ENCODE measurements at regions not wholly inside any gene's neighbourhood (a gene's known extent, or its start where the extent isn't known, plus 50 kb on each side); places are given as distances from the start of the nearest gene placed in this dataset.

DNA sequence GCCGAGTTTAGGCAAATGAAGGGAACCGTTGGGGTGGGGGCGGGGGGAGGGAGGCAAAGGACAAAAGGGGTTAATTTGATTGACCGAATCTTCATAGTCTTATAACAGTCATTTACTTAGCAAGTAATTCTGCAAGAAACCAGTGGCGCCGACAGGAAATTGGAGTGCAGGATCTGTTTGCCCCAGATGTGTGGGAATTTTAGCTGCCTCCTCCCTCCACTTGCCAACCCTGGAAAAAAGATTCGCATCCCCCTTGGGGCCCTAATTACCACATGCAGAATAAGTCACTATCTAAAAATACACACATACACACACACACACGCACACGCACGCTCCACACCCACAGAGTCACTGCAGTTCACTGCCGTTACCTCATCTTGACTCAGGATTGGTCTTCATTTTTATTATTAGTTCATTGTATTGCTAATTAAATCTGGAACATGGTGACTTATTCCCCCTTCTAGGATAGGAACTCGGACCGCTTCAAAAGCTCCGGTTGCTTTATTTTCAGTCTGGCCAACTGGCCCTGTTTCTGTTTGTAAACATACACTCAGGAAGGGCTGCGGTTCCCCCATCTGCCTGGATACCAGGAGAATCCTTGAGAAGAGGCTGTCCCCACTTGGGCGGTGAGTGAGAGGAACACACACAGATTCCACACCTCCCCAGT is 241.6 kb upstream of the SALL1 start:
- DNase-seq (ENCODE audit: low read depth in 2 of 2): peak; percentile 53 to 54

DNA sequence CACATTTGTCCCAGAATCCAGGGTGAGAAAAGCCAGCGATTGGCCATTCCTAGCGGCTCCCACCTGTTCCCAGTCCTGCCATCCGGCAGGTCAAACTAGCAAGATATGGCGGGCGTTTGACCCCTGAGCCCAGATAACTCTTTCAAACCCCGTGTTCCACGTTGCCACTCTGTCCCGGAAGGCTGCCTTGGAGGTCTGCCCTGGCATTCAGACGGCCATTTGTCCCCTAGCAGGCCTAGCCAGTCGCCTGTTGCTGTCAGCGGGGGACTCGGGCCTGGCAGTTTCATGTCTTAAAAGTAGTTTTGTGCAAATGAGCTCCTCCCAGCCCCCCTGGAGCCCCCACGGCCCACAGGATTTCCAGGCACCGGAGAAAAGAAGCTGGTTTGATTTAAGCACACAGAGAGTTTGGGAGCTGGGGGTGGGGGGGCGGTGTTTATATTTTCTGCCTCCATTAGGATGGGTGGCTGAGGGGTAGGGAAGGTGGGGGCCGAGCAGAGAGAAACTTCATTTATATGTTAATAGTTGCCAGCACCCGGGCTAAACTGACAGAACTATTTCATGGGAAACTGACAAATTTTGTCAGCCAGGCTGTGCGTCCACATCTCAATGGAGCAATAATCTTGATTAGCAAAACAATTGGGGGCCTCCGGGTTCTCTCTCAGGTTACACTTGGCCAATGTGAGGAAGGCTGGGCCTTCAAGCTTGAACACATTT is 240.9 kb upstream of the SALL1 start:
- DNase-seq (ENCODE audit: low read depth in 2 of 2): no peak

DNA sequence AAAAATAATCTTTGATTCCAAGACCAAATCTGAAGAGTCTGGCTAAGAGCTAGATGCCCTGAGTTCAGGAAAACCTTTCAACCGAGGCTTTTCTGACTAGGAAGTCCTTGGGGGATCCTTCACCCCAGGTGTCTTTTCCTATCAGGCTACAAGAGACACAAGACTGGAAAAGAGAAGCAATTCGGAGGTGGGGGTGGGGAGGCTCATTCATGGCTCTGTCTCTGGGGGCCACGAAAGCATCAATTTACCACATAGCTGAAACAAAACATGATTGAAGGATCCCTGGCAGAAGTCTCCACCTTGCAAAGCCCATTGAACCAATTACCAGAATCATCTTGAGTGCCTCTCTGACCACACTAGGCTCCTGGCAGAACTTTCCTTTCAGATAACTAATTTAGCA is 239.8 kb upstream of the SALL1 start:
- DNase-seq (ENCODE audit: low read depth in 2 of 2): no peak

DNA sequence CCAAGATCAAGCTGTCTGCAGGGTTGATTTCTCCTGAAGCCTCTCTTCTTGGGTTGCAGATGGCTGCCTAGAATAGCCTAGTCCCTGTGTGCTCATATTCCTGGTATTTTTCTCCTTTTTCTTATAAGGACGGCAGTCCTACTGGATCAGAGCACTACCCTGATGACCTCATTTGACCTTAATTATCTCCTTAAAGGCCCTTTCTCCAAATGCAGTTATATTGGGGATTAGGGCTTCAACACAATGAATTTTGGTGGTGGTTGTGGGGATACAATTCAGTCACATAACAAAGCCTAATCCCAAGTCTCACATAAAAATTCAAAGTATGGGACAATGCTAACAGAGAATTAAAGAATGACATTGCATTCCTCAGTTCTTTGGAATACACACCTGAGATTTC is 238.8 kb upstream of the SALL1 start:
- no peak for DNase-seq (ENCODE audit: low read depth in 2 of 2)

- DNase-seq (ENCODE audit: low read depth in 2 of 2): no peak
Observed at GRCh38 chr16:51388516-51388951, 237.5 kb upstream of the SALL1 start.

- DNase-seq (ENCODE audit: low read depth in 2 of 2): no peak
Observed at GRCh38 chr16:51383909-51384308, 232.8 kb upstream of the SALL1 start.

DNA sequence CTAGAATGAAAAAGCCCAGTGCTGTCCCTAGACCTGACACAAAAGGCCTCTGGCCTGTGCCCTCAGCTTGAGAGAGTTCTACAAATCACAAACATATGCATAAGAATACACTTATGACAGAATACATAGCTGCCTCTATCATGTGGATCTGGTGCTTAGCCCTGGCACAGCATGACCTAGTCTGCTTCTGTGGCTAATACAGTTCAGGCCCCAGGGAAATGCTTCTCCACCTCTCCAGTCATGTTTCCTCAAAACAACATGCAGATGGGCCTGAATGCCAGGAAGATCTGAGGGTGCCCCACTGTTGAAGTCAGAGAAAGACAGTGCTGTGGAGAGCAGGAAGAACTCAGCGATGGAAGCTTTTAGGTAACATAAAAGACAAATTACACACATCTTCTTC is 231.9 kb upstream of the SALL1 start:
- no peak for DNase-seq (ENCODE audit: low read depth in 2 of 2)

DNA sequence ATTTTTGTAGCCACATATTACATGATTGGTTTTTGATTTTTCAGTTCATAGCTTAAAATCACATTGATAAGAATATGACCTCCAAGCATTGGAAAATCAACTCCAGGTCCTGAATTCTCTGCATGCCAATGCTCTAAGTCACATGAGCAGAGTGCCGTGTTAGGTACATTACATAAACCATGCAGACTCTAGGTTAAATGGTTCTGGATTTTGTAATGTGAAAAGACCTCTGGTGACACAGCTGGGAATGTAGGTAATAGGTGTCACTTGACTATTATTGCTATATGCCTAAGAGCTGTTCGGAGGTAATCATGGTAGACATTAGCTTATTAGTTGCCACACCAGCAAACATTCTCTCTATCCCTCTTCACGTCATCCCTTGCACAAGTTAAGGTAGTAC is 231.1 kb upstream of the SALL1 start:
- no peak for DNase-seq (ENCODE audit: low read depth in 2 of 2)

GRCh38 chr16:51376080-51376479 is 225.0 kb upstream of the SALL1 start:
- no peak for DNase-seq (ENCODE audit: low read depth in 2 of 2)

- DNase-seq (ENCODE audit: low read depth in 2 of 2): no peak
Observed at GRCh38 chr16:51374790-51375189, 223.7 kb upstream of the SALL1 start.

- peak; percentile 63 to 75 for DNase-seq (ENCODE audit: low read depth in 2 of 2)
Observed at GRCh38 chr16:51374346-51374745, 223.3 kb upstream of the SALL1 start.

DNA sequence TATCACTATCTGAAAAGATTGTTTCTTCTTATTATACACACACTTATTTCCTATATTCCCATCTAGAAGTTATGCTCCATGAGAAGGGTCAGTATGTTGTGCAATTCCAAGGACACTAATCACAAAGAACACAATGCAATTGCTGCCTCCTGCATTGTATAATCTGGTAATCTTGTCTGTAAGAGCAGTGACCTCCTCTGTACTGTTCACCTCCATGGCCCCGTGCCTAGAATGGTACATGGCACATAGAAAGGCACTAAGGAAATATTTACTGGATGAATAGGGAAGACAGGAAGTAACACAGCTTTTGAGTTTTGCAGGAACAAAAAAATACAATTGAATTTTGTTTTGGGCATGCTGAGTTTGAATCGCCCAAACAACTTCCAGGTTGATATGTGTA is 214.6 kb upstream of the SALL1 start:
- DNase-seq (ENCODE audit: low read depth in 2 of 2): no peak

DNA sequence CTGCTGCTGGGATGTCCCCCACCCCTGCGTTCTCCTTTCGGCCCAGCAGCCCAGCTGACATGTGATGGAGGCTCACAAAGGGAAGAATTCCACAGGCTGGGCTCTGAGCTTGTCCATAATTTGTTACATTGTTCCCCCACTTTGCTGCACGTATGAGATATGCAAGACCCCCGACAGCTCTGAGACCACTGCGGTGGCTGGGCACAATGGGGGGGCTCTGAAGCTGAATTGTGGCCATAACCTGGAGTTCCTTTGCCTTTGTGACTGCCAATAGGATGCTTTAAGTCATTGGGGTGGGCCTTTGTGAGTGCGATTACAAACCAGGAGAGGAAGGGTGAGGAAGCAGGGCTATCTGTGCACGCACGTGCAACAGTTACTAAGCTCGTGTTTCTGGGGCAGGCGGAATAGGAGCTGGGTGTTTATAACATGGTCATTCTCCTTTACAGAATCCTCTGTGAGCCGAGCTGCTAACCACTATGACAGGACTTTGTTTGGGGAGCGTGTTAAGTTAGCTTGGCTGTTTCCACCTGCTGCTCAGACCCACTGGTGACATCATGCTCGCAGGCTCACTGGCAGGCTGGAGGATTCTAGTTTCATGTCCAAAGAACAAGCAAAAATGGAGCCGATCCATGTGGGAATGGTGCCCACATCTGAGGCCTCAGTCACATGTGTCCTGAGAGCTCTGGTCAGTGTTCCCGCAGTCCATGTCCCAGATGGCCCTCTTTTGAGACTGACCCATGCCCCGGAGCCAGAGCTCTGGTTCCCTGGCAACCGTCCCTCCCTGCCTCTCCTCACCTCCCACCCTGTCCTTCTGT is 208.3 kb upstream of the SALL1 start:
- no peak for DNase-seq (ENCODE audit: low read depth in 2 of 2)

DNA sequence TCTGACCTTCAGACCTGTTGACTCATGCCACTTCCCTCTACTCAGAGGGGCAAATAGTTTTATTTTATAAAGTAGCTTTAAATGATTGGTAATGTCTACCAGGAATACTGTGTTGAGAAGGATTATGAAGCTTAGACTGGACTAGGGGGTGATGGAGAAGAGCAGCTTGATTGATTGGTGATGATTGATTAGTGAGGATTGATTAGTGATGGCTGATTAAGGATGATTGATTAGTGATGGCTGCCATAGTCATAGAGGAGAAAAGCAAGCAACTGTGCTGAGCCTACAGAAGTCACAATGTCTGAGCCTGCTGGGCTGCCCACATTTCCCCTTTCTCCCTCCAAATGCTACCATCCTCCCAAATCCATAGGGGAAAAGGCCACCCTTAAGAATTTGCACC is 206.8 kb upstream of the SALL1 start:
- DNase-seq (ENCODE audit: low read depth in 2 of 2): no peak

- DNase-seq (ENCODE audit: low read depth in 2 of 2): no peak
Observed at GRCh38 chr16:51355875-51356274, 204.8 kb upstream of the SALL1 start.

GRCh38 chr16:51355195-51355594 is 204.1 kb upstream of the SALL1 start:
- no peak for DNase-seq (ENCODE audit: low read depth in 2 of 2)

GRCh38 chr16:51353055-51353454 is 202.0 kb upstream of the SALL1 start:
- DNase-seq (ENCODE audit: low read depth in 2 of 2): no peak

DNA sequence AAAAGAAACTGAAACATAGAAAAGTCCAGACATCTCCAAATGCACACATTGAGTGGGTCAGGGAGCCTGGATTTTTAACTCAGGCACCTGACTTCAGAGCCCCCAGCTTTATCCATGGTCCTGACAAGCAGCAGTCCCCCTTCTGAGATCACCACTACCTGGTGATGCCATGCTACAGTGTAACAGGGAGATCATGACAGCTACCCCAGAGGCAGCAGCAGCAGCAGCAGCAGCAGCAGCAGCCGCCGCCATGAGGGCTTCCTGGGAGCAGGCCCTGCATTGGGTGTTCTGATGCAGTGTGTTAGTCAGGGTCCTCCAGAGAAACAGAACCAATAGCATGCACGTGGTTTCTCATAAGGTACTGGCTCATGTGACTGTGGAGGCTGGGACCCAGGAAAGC is 198.6 kb upstream of the SALL1 start:
- DNase-seq (ENCODE audit: low read depth in 2 of 2): no peak

GRCh38 chr16:51343411-51343810 is 192.3 kb upstream of the SALL1 start:
- DNase-seq (ENCODE audit: low read depth in 2 of 2): no peak

DNA sequence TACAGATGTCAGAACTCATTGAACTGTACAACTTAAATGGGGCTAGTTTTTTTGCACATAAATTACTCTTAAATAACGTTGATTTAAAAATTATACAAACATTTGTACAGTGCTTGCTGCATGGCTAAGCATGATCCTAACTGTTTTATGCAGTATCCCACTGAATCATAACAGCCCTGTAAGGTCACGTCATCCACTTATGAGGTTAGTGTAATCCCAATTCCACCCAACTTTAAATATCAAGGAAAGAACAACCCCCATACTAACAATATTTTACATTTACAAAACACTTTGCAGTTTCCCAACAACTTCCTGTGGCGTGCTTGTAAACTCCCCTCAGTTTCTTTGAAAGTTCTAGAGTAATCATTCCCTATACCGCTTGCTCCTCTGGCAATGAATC is 190.1 kb upstream of the SALL1 start:
- no peak for DNase-seq (ENCODE audit: low read depth in 2 of 2)

GRCh38 chr16:51337662-51338061 is 186.6 kb upstream of the SALL1 start:
- no peak for DNase-seq (ENCODE audit: low read depth in 2 of 2)

- no peak for DNase-seq (ENCODE audit: low read depth in 2 of 2)
Observed at GRCh38 chr16:51328733-51329132, 177.7 kb upstream of the SALL1 start.

DNA sequence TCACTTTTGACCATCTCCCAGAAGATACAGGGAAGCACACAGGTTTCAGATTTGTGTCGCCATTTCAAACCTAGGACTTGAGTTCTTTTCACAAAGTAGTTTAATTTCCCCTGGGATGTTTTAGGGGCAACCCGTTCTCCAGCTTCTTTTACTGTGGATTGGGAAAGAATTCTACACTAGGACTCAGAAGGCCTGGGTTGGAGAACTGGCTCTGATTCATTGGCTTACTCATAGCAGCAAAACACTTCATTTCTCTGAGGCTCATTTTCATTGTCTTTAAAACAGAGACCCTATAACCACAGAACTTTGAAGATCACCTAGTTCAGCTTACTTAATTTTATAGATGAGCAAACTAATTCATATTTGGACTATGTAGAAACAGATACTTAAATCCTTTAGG is 175.9 kb upstream of the SALL1 start:
- peak; percentile 20 to 23 for DNase-seq (ENCODE audit: low read depth in 2 of 2)

All from fibroblast of skin of left biceps (primary cell).